H1 (cell line): ENCODE measurements at regions not wholly inside any gene's neighbourhood (a gene's known extent, or its start where the extent isn't known, plus 50 kb on each side); places are given as distances from the start of the nearest gene placed in this dataset.

Source experiments
- CTCF ChIA-PET: fragments of 300-600 bp; sonication (Branson Sonifier 250); formaldehyde crosslinking; loops from one replicate; lab custom pipeline; 2021; ENCODE audit not compliant: partially characterized antibody; lab: Charles Lee
- POLR2A ChIA-PET: fragments of 300-600 bp; sonication (Branson Sonifier 250); formaldehyde crosslinking; loops from one replicate; lab custom pipeline; 2021; ENCODE audit warnings: inconsistent platforms; ENCODE audit not compliant: partially characterized antibody; lab: Charles Lee
- DNase-seq, 2 experiments: peaks; one replicate each; pipeline versions ENCODE4 v3.0.0 to v3.0.0-alpha.2; 2010 to 2022; ENCODE audit warnings: low spot score in 2 of 2, low read depth in 1 of 2, mixed read lengths in 1 of 2
- FAIRE-seq: peaks from 2 replicates; lab custom pipeline; 2011; peaks lifted over from hg19 to GRCh38; lab: Jason Lieb, UNC
- H2AFZ ChIP-seq: 2 replicates; pipeline ENCODE4 v1.8.1; 2012; ENCODE audit warnings: low read length, inconsistent platforms
- H2AK5ac ChIP-seq: 2 replicates; pipeline ENCODE4 v1.6.1; 2013; ENCODE audit warnings: low read depth, low read length
- H2BK120ac ChIP-seq: replicated peaks from 2 replicates; pipeline ENCODE3; 2013; ENCODE audit warnings: low read depth, low read length, inconsistent platforms
- H2BK12ac ChIP-seq: 2 replicates; pipeline ENCODE4 v1.6.1; 2013; ENCODE audit warnings: low read depth, low read length
- H2BK15ac ChIP-seq: 2 replicates; pipeline ENCODE4 v1.6.1; 2013; ENCODE audit warnings: low read length
- H2BK20ac ChIP-seq: 2 replicates; pipeline ENCODE4 v1.6.1; 2013; ENCODE audit warnings: low read length
- H2BK5ac ChIP-seq: 2 replicates; pipeline ENCODE4 v1.6.1; 2013; ENCODE audit warnings: low read depth, low read length
- H3K14ac ChIP-seq: 2 replicates; pipeline ENCODE4 v1.6.1; 2013; ENCODE audit warnings: inconsistent platforms; ENCODE audit not compliant: insufficient read length
- H3K18ac ChIP-seq: 2 replicates; pipeline ENCODE4 v1.6.1; 2013; ENCODE audit warnings: low read length; ENCODE audit errors: extremely low read depth
- H3K23ac ChIP-seq: 2 replicates; pipeline ENCODE4 v1.6.1; 2013; ENCODE audit warnings: inconsistent platforms; ENCODE audit not compliant: insufficient read length
- H3K23me2 ChIP-seq: 2 replicates; pipeline ENCODE4 v1.6.1; 2013; ENCODE audit warnings: low read depth, low read length
- H3K27ac ChIP-seq: 2 replicates; pipeline ENCODE4 v1.6.1; 2011; ENCODE audit warnings: low read depth, low read length, inconsistent platforms
- H3K27me3 ChIP-seq, 4 experiments: replicated peaks in 1 of 4; 1 replicate in 1 of 4; 2 replicates in 3 of 4; pipeline versions ENCODE4 v1.6.1 to v1.8.1; 2011 to 2013; ENCODE audit warnings: low read length in 3 of 4, mild to moderate bottlenecking in 3 of 4, inconsistent platforms in 2 of 4, mixed read lengths in 2 of 4, moderate library complexity in 1 of 4; ENCODE audit not compliant: control insufficient read depth in 3 of 4, insufficient read depth in 3 of 4; ENCODE audit errors: extremely low read depth in 1 of 4
- H3K36me3 ChIP-seq, 4 experiments: 2 replicates each; pipeline versions ENCODE4 v1.6.1 to v1.8.1; 2011 to 2013; ENCODE audit warnings: mild to moderate bottlenecking in 4 of 4, low read length in 3 of 4, moderate library complexity in 2 of 4, control low read depth in 1 of 4, inconsistent platforms in 1 of 4; ENCODE audit not compliant: insufficient read depth in 4 of 4, control insufficient read depth in 2 of 4
- H3K4ac ChIP-seq: replicated peaks from 2 replicates; pipeline ENCODE3; 2013; ENCODE audit warnings: low read length, low read depth, mixed read lengths, inconsistent platforms; ENCODE audit not compliant: insufficient read length
- H3K4me1 ChIP-seq, 4 experiments: replicated peaks in 1 of 4; 1 replicate in 1 of 4; 2 replicates in 3 of 4; pipeline versions ENCODE4 v1.6.1 to v1.8.1; 2011 to 2013; ENCODE audit warnings: low read length in 3 of 4, inconsistent platforms in 2 of 4, mixed read lengths in 1 of 4; ENCODE audit not compliant: insufficient read depth in 4 of 4, control insufficient read depth in 3 of 4
- H3K4me2 ChIP-seq, 2 experiments: 2 replicates each; pipeline versions ENCODE4 v1.6.1 to v1.8.1; 2011 to 2013; ENCODE audit warnings: low read depth in 2 of 2, low read length in 2 of 2, control low read depth in 1 of 2, inconsistent platforms in 1 of 2, mild to moderate bottlenecking in 1 of 2; ENCODE audit not compliant: insufficient read depth in 1 of 2
- H3K4me3 ChIP-seq, 4 experiments: fragments of 200-600, 300-600 bp in 1 of 4; sonication (generic), shearing (Covaris generic), sonication (Bioruptor Twin) in 1 of 4; 2 replicates each; pipeline versions ENCODE4 v1.5.1 to v1.8.1; 2011 to 2016; ENCODE audit warnings: low read length in 4 of 4, low read depth in 3 of 4, control low read depth in 2 of 4, inconsistent platforms in 2 of 4, mild to moderate bottlenecking in 2 of 4, mixed read lengths in 1 of 4, moderate library complexity in 1 of 4; ENCODE audit not compliant: insufficient read depth in 2 of 4; ENCODE audit errors: extremely low read depth in 1 of 4
- H3K56ac ChIP-seq: replicated peaks from 2 replicates; pipeline ENCODE3; 2013; ENCODE audit warnings: low read depth, mild to moderate bottlenecking, mixed read lengths, low read length, inconsistent platforms; ENCODE audit not compliant: insufficient read length
- H3K79me1 ChIP-seq: 2 replicates; pipeline ENCODE4 v1.6.1; 2013; ENCODE audit warnings: low read depth, low read length, control low read depth
- H3K79me2 ChIP-seq, 2 experiments: 2 replicates each; pipeline versions ENCODE4 v1.6.1 to v1.8.1; 2012 to 2013; ENCODE audit warnings: low read length in 2 of 2, mild to moderate bottlenecking in 2 of 2, inconsistent platforms in 1 of 2; ENCODE audit not compliant: insufficient read depth in 2 of 2, control insufficient read depth in 1 of 2
- H3K9ac ChIP-seq, 4 experiments: replicated peaks in 1 of 4; 1 replicate in 1 of 4; 2 replicates in 3 of 4; pipeline versions ENCODE4 v1.6.1 to v1.8.1; 2011 to 2013; ENCODE audit warnings: low read depth in 3 of 4, low read length in 3 of 4, control low read depth in 2 of 4, mild to moderate bottlenecking in 2 of 4, moderate library complexity in 2 of 4, inconsistent platforms in 1 of 4; ENCODE audit errors: extremely low read depth in 1 of 4
- H3K9me3 ChIP-seq, 2 experiments: 2 replicates each; pipeline versions ENCODE4 v1.6.1 to v1.8.1; 2012 to 2013; ENCODE audit warnings: mild to moderate bottlenecking in 2 of 2, moderate library complexity in 2 of 2, control low read depth in 1 of 2, inconsistent platforms in 1 of 2, low read depth in 1 of 2, low read length in 1 of 2, mixed read lengths in 1 of 2; ENCODE audit not compliant: insufficient read depth in 2 of 2
- H4K20me1 ChIP-seq, 2 experiments: replicated peaks in 1 of 2; 2 replicates each; pipeline versions ENCODE3 to v1.8.1; 2011 to 2013; ENCODE audit warnings: inconsistent platforms in 2 of 2, low read length in 2 of 2, mild to moderate bottlenecking in 1 of 2; ENCODE audit not compliant: insufficient read depth in 2 of 2, control insufficient read depth in 1 of 2
- H4K5ac ChIP-seq: 2 replicates; pipeline ENCODE4 v1.6.1; 2013; ENCODE audit warnings: low read length, low read depth, mixed read lengths, inconsistent platforms; ENCODE audit not compliant: insufficient read length
- H4K8ac ChIP-seq: 2 replicates; pipeline ENCODE4 v1.8.0; 2013; ENCODE audit warnings: mild to moderate bottlenecking, moderate library complexity, low read length, inconsistent platforms; ENCODE audit not compliant: insufficient read depth; ENCODE audit errors: extremely low read depth
- H4K91ac ChIP-seq: replicated peaks from 2 replicates; pipeline ENCODE3; 2013; ENCODE audit warnings: low read length, mixed read lengths, inconsistent platforms; ENCODE audit not compliant: insufficient read length
- BACH1 ChIP-seq: IDR thresholded peaks from 2 replicates; pipeline ENCODE4 v1.6.1; 2012; ENCODE audit warnings: low read length, improper control_type of control experiment
- BCL11A ChIP-seq, 2 experiments: IDR thresholded peaks; one replicate each; pipeline ENCODE4 v1.6.1; 2011; ENCODE audit warnings: low read depth in 2 of 2, low read length in 2 of 2, mild to moderate bottlenecking in 2 of 2
- CBX8 ChIP-seq: fragments of 300-800, 300-1000 bp; sonication (generic); IDR thresholded peaks from 2 replicates; pipeline ENCODE4 v1.7.1; 2016; ENCODE audit warnings: low read depth, low read length, borderline replicate concordance
- CHD1 ChIP-seq: IDR thresholded peaks from 2 replicates; pipeline ENCODE4 v1.6.1; 2012; ENCODE audit warnings: low read depth, low read length, improper control_type of control experiment
- CREB1 ChIP-seq: IDR thresholded peaks from 2 replicates; pipeline ENCODE4 v1.6.1; 2012; ENCODE audit warnings: inconsistent platforms
- CTBP2 ChIP-seq: IDR thresholded peaks from 2 replicates; pipeline ENCODE4 v1.7.0; 2011; ENCODE audit warnings: borderline replicate concordance, mild to moderate bottlenecking, moderate library complexity, mixed read lengths, low read length; ENCODE audit not compliant: insufficient read depth, insufficient read length
- KDM1A ChIP-seq: fragments of 200-600, 300-600 bp; sonication (generic); IDR thresholded peaks from 2 replicates; pipeline ENCODE4 v1.7.1; 2016; ENCODE audit warnings: mild to moderate bottlenecking, low read length, borderline replicate concordance
- POLR2A ChIP-seq, 2 experiments: IDR thresholded peaks; 1 replicate in 1 of 2; 2 replicates in 1 of 2; pipeline ENCODE4 v1.6.1; 2011; ENCODE audit warnings: low read depth in 2 of 2, low read length in 2 of 2, mild to moderate bottlenecking in 2 of 2; ENCODE audit errors: control extremely low read depth in 1 of 2
- POU5F1 ChIP-seq: IDR thresholded peaks from 2 replicates; pipeline ENCODE4 v1.6.1; 2011; ENCODE audit warnings: low read depth, mild to moderate bottlenecking, low read length, moderate library complexity
- RBBP5 ChIP-seq: IDR thresholded peaks from 2 replicates; pipeline ENCODE4 v1.7.1; 2012; ENCODE audit warnings: low read depth, mild to moderate bottlenecking, inconsistent platforms, low read length, moderate library complexity, borderline replicate concordance
- RNF2 ChIP-seq: fragments of 200-900, 300-1000 bp; sonication (generic); IDR thresholded peaks from 2 replicates; pipeline ENCODE4 v1.7.1; 2016; ENCODE audit warnings: borderline replicate concordance, low read depth, mild to moderate bottlenecking, antibody characterized with exemption, low read length; ENCODE audit not compliant: poor library complexity, severe bottlenecking; ENCODE audit errors: missing control alignments
- SIX5 ChIP-seq: IDR thresholded peaks from 2 replicates; pipeline ENCODE4 v1.6.1; 2011; ENCODE audit warnings: mild to moderate bottlenecking, low read depth, low read length
- SRF ChIP-seq: IDR thresholded peaks from 2 replicates; pipeline ENCODE4 v1.6.1; 2011; ENCODE audit warnings: mild to moderate bottlenecking, low read depth, low read length, moderate library complexity
- TAF7 ChIP-seq: optimal IDR thresholded peaks from 2 replicates; pipeline ENCODE3; 2011; ENCODE audit warnings: low read depth, mild to moderate bottlenecking, inconsistent platforms, low read length, moderate library complexity, borderline replicate concordance
- WGBS, 2 experiments: shearing (Covaris generic) in 1 of 2; methylation state at CpG; one replicate each; pipeline versions ENCODE4 v1.1.6 to v1.1.7; 2013 to 2015; ENCODE audit warnings: low lambda C conversion rate in 2 of 2, mixed read lengths in 2 of 2, inconsistent platforms in 1 of 2, low coverage in 1 of 2, missing lambda C conversion rate in 1 of 2; ENCODE audit not compliant: insufficient replicate concordance in 2 of 2, insufficient coverage in 1 of 2, insufficient read length in 1 of 2; ENCODE audit errors: extremely low coverage in 1 of 2, missing lambda C conversion rate in 1 of 2; 5-methylcytosine and 5-hydroxymethylcytosine counted together
- TF ChIP-seq, protein P1 (sequence below): IDR thresholded peaks from 2 replicates; pipeline ENCODE4 v1.6.1; 2012; ENCODE audit warnings: inconsistent platforms

- Histone ChIP-seq H2BK120ac (no peak overlapping the region), H3K18ac (no peak overlapping the region), H3K79me2 (no peaks in the 10 kb centered on the region), H3K56ac (no peak overlapping the region), H2BK20ac (no peak overlapping the region), H3K4me2 (no peak overlapping the region), H4K91ac (no peak overlapping the region), H3K9me3 (no peaks in the 10 kb centered on the region), H3K9ac (no peak overlapping the region), H3K36me3 (no peaks in the 10 kb centered on the region), H3K4me1 (peaks cover 0 to 6% (median 0%) of the 10 kb centered on the region in 4 experiments; a peak in 2 of 7 replicates), H4K20me1 (peaks cover 0 to 5% of the 10 kb centered on the region in 2 experiments), H3K27ac (no peak overlapping the region), H3K23me2 (no peaks in the 10 kb centered on the region), H2AFZ (no peak overlapping the region), H3K27me3 (no peaks in the 10 kb centered on the region), H3K23ac (no peak overlapping the region), H2BK12ac (no peak overlapping the region), H3K14ac (no peak overlapping the region), H3K79me1 (no peaks in the 10 kb centered on the region), H4K5ac (no peak overlapping the region), H3K4ac (no peak overlapping the region), H4K8ac (no peak overlapping the region), H2BK5ac (no peak overlapping the region), H3K4me3 (no peak overlapping the region), H2AK5ac (no peak overlapping the region), H2BK15ac (no peak overlapping the region)
- POLR2A ChIA-PET = interaction anchor here (0.6 to 1.8 kb wide), 2 partner anchors 11 to 325 kb away, joined by 3 to 8 read pairs; no protein-coding TSS in a partner anchor
- 67% methylated on average over 1 of the region's 1 CpG; no CpG with 5 or more reads in 1 of the 2 experiments for WGBS, 2 experiments
- FAIRE-seq (no peak), DNase-seq (no peak)
- CTCF ChIA-PET = interaction anchor here (0.5 kb wide), 1 partner anchor 22 kb away, joined by 3 read pairs; no protein-coding TSS in a partner anchor
- TF ChIP-seq POLR2A (IDR thresholded peaks at IDR 0.05; ENCODE audit: control extremely low read depth in 1 of 2, low read depth in 2 of 2, low read length in 2 of 2) (no peak), RNF2 (no peak), TAF7 (no peak), BCL11A (IDR thresholded peaks at IDR 0.05; ENCODE audit: low read depth in 2 of 2, low read length in 2 of 2) (no peak), RBBP5 (no peak), POU5F1 (no peak), CBX8 (no peak), CREB1 (no peak), BACH1 (no peak), CTBP2 (no peak), KDM1A (no peak), SIX5 (no peak), SRF (no peak), CHD1 (no peak)
- TF ChIP-seq, protein P1, sequence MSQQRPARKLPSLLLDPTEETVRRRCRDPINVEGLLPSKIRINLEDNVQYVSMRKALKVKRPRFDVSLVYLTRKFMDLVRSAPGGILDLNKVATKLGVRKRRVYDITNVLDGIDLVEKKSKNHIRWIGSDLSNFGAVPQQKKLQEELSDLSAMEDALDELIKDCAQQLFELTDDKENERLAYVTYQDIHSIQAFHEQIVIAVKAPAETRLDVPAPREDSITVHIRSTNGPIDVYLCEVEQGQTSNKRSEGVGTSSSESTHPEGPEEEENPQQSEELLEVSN = no peak
These were observed 282.5 kb downstream of the MEX3B start for GRCh38 chr15:81763304-81763703.
